MM.1S (cell line): ENCODE measurements at regions not wholly inside any gene's neighbourhood (a gene's known extent, or its start where the extent isn't known, plus 50 kb on each side); places are given as distances from the start of the nearest gene placed in this dataset.

Experiments used
- DNase-seq: peaks from one replicate; pipeline ENCODE4 v3.0.0-alpha.2; 2015
- H2AFZ ChIP-seq: fragments of 300-600 bp; sonication (generic); 2 replicates; pipeline ENCODE4 v1.6.0; 2016; ENCODE audit warnings: antibody characterized with exemption, low read length
- H3F3A ChIP-seq: fragments of 300-600 bp; sonication (generic); 2 replicates; pipeline ENCODE4 v1.6.1; 2016; ENCODE audit warnings: mild to moderate bottlenecking, antibody characterized with exemption, low read length, moderate library complexity, mixed read lengths; ENCODE audit not compliant: insufficient read depth
- H3K27ac ChIP-seq: fragments of 300-600 bp; sonication (generic); 2 replicates; pipeline ENCODE4 v1.5.1; 2016; ENCODE audit warnings: mild to moderate bottlenecking, low read length
- H3K27me3 ChIP-seq: fragments of 300-600 bp; sonication (generic); replicated peaks from 2 replicates; pipeline ENCODE4 v1.6.0; 2016; ENCODE audit warnings: low read length; ENCODE audit not compliant: insufficient read depth
- H3K36me3 ChIP-seq: fragments of 300-600 bp; sonication (generic); replicated peaks from 2 replicates; pipeline ENCODE4 v1.6.1; 2016; ENCODE audit warnings: mild to moderate bottlenecking, low read length, mixed read lengths; ENCODE audit not compliant: insufficient read depth
- H3K4me1 ChIP-seq: fragments of 300-600 bp; sonication (generic); 2 replicates; pipeline ENCODE4 v1.6.1; 2016; ENCODE audit warnings: low read length, mixed read lengths
- H3K4me2 ChIP-seq: fragments of 300-600 bp; sonication (generic); 2 replicates; pipeline ENCODE4 v1.6.0; 2016; ENCODE audit warnings: low read depth, low read length
- H3K4me3 ChIP-seq: fragments of 300-600 bp; sonication (generic); 2 replicates; pipeline ENCODE4 v1.5.1; 2016; ENCODE audit warnings: low read length, mixed read lengths
- H3K79me2 ChIP-seq: fragments of 300-600 bp; sonication (generic); 2 replicates; pipeline ENCODE4 v1.6.1; 2016; ENCODE audit warnings: mixed run types, low read length, mixed read lengths
- H3K9ac ChIP-seq: fragments of 300-600 bp; sonication (generic); 2 replicates; pipeline ENCODE4 v1.6.1; 2016; ENCODE audit warnings: low read length, mixed read lengths
- H3K9me2 ChIP-seq: fragments of 300-600 bp; sonication (generic); replicated peaks from 2 replicates; pipeline ENCODE4 v1.6.1; 2016; ENCODE audit warnings: mild to moderate bottlenecking, low read length, mixed read lengths; ENCODE audit not compliant: insufficient read depth
- H3K9me3 ChIP-seq: fragments of 300-600 bp; sonication (generic); replicated peaks from 2 replicates; pipeline ENCODE4 v1.6.1; 2016; ENCODE audit warnings: mild to moderate bottlenecking, low read length, mixed read lengths; ENCODE audit not compliant: insufficient read depth
- H4K20me1 ChIP-seq: fragments of 300-600 bp; sonication (generic); 2 replicates; pipeline ENCODE4 v1.6.1; 2016; ENCODE audit warnings: mild to moderate bottlenecking, low read length, moderate library complexity, mixed read lengths; ENCODE audit not compliant: insufficient read depth
- EZH2 ChIP-seq: fragments of 300-600 bp; sonication (generic); optimal IDR thresholded peaks from 2 replicates; pipeline ENCODE3; 2017; ENCODE audit warnings: low read depth, mild to moderate bottlenecking, antibody characterized with exemption, low read length, mixed read lengths
- EZH2phosphoT487 ChIP-seq: fragments of 300-600 bp; sonication (generic); IDR thresholded peaks from 2 replicates; pipeline ENCODE4 v1.6.1; 2018; ENCODE audit warnings: antibody characterized with exemption, low read length
- TF ChIP-seq, protein P1 (sequence below): fragments of 300-600 bp; sonication (generic); IDR thresholded peaks from 2 replicates; pipeline ENCODE4 v1.5.1; 2016; ENCODE audit warnings: antibody characterized with exemption, low read length, mixed read lengths

DNA sequence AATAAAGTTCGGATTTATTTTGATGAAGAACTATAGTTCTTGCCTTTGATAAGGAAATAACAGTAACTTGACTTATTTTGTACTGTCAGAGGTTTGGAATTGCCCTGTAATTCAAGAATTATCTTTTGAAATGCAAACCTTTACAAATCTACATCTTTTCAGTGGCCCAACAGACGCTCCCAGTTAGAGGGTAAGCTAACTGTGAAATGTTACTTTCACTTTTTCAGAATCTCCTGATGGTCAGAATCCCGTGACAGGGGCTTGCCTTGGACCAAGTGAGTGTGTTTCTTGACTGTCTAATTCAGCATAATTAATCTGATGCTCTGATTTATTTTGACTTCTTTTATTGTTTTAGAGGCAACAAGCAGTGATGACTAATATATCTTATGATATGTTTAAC is 262.5 kb downstream of the PLOD2 start:
- Histone ChIP-seq H3K79me2 (no peaks in the 10 kb centered on the region), H3K27me3 (no peaks in the 10 kb centered on the region), H3K4me2 (no peak overlapping the region), H2AFZ (no peak overlapping the region), H3K4me3 (no peak overlapping the region), H3K9me2 (no peaks in the 10 kb centered on the region), H3K9ac (no peak overlapping the region), H4K20me1 (no peaks in the 10 kb centered on the region), H3K4me1 (no peaks in the 10 kb centered on the region), H3K36me3 (no peaks in the 10 kb centered on the region), H3K27ac (no peak overlapping the region), H3F3A (no peaks in the 10 kb centered on the region), H3K9me3 (no peaks in the 10 kb centered on the region)
- no peak for DNase-seq
- TF ChIP-seq, protein P1, sequence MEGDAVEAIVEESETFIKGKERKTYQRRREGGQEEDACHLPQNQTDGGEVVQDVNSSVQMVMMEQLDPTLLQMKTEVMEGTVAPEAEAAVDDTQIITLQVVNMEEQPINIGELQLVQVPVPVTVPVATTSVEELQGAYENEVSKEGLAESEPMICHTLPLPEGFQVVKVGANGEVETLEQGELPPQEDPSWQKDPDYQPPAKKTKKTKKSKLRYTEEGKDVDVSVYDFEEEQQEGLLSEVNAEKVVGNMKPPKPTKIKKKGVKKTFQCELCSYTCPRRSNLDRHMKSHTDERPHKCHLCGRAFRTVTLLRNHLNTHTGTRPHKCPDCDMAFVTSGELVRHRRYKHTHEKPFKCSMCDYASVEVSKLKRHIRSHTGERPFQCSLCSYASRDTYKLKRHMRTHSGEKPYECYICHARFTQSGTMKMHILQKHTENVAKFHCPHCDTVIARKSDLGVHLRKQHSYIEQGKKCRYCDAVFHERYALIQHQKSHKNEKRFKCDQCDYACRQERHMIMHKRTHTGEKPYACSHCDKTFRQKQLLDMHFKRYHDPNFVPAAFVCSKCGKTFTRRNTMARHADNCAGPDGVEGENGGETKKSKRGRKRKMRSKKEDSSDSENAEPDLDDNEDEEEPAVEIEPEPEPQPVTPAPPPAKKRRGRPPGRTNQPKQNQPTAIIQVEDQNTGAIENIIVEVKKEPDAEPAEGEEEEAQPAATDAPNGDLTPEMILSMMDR, result no peak
- no peak for TF ChIP-seq EZH2
- no peak for TF ChIP-seq EZH2phosphoT487

DNA sequence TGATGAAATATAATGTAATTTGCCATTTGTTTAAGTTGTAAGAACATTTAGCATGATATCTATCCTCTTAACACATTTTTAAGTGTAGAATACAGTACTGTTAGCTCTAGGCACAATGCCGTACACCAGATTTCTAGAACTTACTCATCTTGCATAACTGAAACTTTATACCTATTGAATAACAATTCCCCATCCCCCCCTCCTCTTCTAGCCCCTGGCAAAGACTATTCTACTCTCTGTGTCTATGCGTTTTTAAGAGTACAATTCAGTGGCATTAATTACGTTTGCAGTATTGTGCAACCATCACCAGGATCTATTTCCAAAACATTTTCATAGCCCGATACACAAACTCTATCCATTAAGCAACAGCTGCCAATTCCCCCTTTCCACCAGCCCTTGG is 261.7 kb downstream of the PLOD2 start:
- no peak overlapping the region for H3K9ac ChIP-seq
- no peak for DNase-seq
- no peaks in the 10 kb centered on the region for H3K9me3 ChIP-seq
- H3K4me3 ChIP-seq, result no peak overlapping the region
- H3F3A ChIP-seq, result no peaks in the 10 kb centered on the region
- no peaks in the 10 kb centered on the region for H3K9me2 ChIP-seq
- H3K36me3 ChIP-seq, result no peaks in the 10 kb centered on the region
- no peak overlapping the region for H3K27ac ChIP-seq
- no peak overlapping the region for H2AFZ ChIP-seq
- H4K20me1 ChIP-seq, result no peaks in the 10 kb centered on the region
- no peaks in the 10 kb centered on the region for H3K4me1 ChIP-seq
- no peak overlapping the region for H3K4me2 ChIP-seq
- H3K79me2 ChIP-seq, result no peaks in the 10 kb centered on the region
- no peaks in the 10 kb centered on the region for H3K27me3 ChIP-seq
- TF ChIP-seq EZH2phosphoT487 (no peak), EZH2 (no peak)
- TF ChIP-seq, protein P1, result no peak

DNA sequence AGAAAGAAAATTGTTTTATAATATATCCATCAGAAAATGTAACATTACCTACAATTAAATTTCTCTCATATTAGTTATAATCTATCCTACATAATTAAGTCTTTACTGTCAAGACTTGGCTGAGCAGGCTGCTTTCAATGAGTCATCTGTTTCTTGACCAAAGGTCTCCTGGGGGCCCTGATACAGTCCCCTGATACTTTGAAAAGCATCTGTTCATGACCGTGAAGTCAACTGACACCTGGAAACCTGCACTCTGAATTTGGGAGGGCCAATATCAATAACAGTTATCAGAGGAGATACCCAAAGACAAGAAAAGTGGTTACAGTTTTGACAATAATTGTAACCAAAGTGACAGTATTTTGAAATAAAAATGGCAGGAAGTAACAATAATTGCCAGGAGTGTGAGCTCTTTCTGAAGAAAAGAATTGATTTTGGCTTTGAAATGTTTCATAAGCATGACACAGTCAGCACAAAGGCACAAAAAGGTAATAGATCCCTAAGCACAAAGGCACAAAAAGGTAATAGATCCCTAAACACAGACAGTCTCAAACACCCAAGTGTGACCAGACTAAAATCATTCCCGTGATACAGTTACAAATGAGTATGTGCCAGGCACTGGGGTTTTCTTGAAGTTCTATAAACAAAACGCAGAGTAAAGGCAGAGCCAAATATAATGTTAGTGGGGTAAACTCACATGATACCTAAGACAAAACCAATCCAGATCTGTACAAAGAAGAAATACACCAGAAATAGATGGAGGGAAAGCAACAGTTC is 260.7 kb downstream of the PLOD2 start:
- no peaks in the 10 kb centered on the region for H3K79me2 ChIP-seq
- no peak overlapping the region for H3K4me2 ChIP-seq
- H3K4me3 ChIP-seq, result no peak overlapping the region
- no peaks in the 10 kb centered on the region for H3K9me2 ChIP-seq
- no peak overlapping the region for H2AFZ ChIP-seq
- no peaks in the 10 kb centered on the region for H3K36me3 ChIP-seq
- no peaks in the 10 kb centered on the region for H3K4me1 ChIP-seq
- no peak for DNase-seq
- no peak overlapping the region for H3K9ac ChIP-seq
- H3K27me3 ChIP-seq, result no peaks in the 10 kb centered on the region
- no peaks in the 10 kb centered on the region for H3F3A ChIP-seq
- TF ChIP-seq EZH2phosphoT487, result no peak
- no peak for TF ChIP-seq EZH2
- TF ChIP-seq, protein P1, result no peak
- H3K9me3 ChIP-seq, result no peaks in the 10 kb centered on the region
- no peak overlapping the region for H3K27ac ChIP-seq
- H4K20me1 ChIP-seq, result no peaks in the 10 kb centered on the region
